ENCODE measurements at regions not wholly inside any gene's neighbourhood (a gene's known extent, or its start where the extent isn't known, plus 50 kb on each side); places are given as distances from the start of the nearest gene placed in this dataset.

DNA sequence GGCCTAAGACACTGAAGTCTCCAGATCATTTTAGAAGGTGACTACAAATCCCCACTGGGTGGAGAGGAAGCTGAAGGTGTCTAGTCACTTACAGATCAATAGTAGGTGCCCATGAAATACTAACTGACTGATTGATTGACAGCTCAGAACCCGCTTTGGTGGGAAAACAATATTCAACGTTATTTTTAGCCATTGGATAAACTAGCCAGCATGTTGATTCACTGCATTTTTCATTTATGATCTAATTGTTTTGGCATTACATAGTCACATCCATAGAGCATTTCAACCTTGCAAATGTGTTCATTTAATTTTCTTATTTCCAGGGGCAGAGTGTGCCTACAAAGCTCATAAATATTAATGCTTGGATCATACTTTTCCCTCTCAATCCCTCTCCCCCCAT lies 162.3 kb downstream of the MREG start:
- Histone ChIP-seq H3K4me1 (no peaks in the 10 kb centered on the region), H3K27ac (no peak overlapping the region), H3K9me3 (no peaks in the 10 kb centered on the region), H3K4me3 (no peak overlapping the region), H3K27me3 (no peaks in the 10 kb centered on the region), H3K36me3 (replicated peaks in 1 of 2; ENCODE audit: insufficient read depth in 1 of 2, low read depth in 2 of 2) (no peaks in the 10 kb centered on the region)
- ATAC-seq, result no peak
- intact Hi-C loops (cut with DNase I), result no loop called here
- 27 to 33% methylated on average over 2 of the region's 2 CpGs for WGBS, 2 donors
- no peak for DNase-seq
- TF ChIP-seq, protein P1, sequence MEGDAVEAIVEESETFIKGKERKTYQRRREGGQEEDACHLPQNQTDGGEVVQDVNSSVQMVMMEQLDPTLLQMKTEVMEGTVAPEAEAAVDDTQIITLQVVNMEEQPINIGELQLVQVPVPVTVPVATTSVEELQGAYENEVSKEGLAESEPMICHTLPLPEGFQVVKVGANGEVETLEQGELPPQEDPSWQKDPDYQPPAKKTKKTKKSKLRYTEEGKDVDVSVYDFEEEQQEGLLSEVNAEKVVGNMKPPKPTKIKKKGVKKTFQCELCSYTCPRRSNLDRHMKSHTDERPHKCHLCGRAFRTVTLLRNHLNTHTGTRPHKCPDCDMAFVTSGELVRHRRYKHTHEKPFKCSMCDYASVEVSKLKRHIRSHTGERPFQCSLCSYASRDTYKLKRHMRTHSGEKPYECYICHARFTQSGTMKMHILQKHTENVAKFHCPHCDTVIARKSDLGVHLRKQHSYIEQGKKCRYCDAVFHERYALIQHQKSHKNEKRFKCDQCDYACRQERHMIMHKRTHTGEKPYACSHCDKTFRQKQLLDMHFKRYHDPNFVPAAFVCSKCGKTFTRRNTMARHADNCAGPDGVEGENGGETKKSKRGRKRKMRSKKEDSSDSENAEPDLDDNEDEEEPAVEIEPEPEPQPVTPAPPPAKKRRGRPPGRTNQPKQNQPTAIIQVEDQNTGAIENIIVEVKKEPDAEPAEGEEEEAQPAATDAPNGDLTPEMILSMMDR (IDR thresholded peaks at IDR 0.05), result no peak
- no peak for TF ChIP-seq POLR2A (IDR thresholded peaks at IDR 0.05)

DNA sequence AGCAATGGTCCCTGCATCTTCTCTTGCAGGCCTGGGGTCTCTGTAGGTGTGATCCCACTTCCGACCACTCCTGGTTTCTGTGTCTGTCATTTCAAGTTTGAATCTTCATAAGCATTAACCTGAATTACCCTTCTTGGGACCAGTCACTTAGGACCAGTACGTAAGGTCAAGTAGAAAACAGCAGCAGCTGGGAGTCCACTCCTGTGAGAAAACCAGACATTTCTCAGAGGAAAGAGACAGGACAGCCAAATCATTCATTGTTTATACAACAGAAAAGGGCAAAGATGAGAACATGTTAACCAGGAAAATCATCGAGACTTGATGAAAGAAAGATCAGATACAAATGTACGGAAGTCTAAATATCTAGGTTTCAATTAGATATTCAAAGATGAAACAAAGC lies 163.0 kb downstream of the MREG start:
- intact Hi-C loops (cut with DNase I), result no loop called here
- WGBS, 2 donors, result 80 to 89% methylated on average over 4 of the region's 4 CpGs
- ATAC-seq (no peak), DNase-seq (no peak)
- H3K27ac ChIP-seq, result no peak overlapping the region
- H3K4me3 ChIP-seq, result no peak overlapping the region
- H3K27me3 ChIP-seq, result no peaks in the 10 kb centered on the region
- H3K9me3 ChIP-seq, result no peaks in the 10 kb centered on the region
- TF ChIP-seq POLR2A (IDR thresholded peaks at IDR 0.05), result no peak
- no peaks in the 10 kb centered on the region for H3K36me3 ChIP-seq (replicated peaks in 1 of 2; ENCODE audit: insufficient read depth in 1 of 2, low read depth in 2 of 2)
- no peaks in the 10 kb centered on the region for H3K4me1 ChIP-seq

DNA sequence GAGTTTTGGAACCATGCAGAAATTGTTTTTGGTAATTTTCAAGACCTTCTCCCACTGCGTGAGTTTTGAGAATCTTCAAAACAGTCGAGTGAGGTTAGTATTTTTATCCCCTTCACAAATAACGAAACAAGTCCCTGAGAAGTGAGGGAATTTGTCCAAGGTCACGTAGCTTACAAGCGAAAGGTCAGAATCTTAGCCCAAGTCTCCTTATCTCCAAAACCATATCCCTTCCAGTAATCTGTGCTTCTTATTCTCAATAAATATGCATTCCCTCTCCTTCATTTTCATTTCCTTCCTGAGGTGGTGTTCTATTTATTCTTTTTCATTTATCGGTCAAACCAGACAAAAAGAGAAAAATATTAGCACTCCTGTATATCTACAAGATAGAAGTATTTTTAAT lies 163.6 kb downstream of the MREG start:
- intact Hi-C loops (cut with DNase I), result no loop called here
- WGBS, 2 donors, result 67 to 77% methylated on average over 6 of the region's 6 CpGs
- Histone ChIP-seq H3K4me3 (no peak overlapping the region), H3K36me3 (replicated peaks in 1 of 2; ENCODE audit: insufficient read depth in 1 of 2, low read depth in 2 of 2) (no peaks in the 10 kb centered on the region), H3K4me1 (no peaks in the 10 kb centered on the region), H3K27me3 (no peaks in the 10 kb centered on the region), H3K27ac (no peak overlapping the region), H3K9me3 (no peaks in the 10 kb centered on the region)
- no peak for ATAC-seq
- TF ChIP-seq, protein P1 (IDR thresholded peaks at IDR 0.05), result no peak
- no peak for TF ChIP-seq POLR2A (IDR thresholded peaks at IDR 0.05)
- DNase-seq, result no peak

DNA sequence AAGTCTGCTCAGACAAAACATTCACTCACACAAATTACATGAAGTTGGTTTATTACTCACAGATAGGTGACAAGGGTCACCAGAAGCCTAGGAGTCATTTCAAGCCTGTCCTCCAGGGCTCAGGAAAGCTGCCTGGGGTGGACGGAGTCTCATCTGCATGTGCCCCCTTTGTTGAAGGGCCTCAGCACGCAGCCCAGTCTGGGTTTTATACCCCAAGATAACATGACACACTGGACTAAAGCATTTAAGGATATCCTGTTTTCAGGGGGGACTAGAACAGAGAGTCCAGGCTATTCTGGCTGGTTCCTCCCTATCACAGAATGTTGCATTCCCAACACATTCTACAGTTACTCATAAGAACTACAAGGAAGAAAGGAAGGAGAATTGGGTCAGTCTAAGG lies 164.7 kb downstream of the MREG start:
- Histone ChIP-seq H3K36me3 (replicated peaks in 1 of 2; ENCODE audit: insufficient read depth in 1 of 2, low read depth in 2 of 2) (no peaks in the 10 kb centered on the region), H3K27ac (no peak overlapping the region), H3K4me3 (no peak overlapping the region), H3K9me3 (no peaks in the 10 kb centered on the region), H3K4me1 (no peaks in the 10 kb centered on the region), H3K27me3 (no peaks in the 10 kb centered on the region)
- ATAC-seq (no peak), DNase-seq (no peak)
- intact Hi-C loops (cut with DNase I), result no loop called here
- WGBS, 2 donors, result 88 to 90% methylated on average over 2 of the region's 2 CpGs
- TF ChIP-seq, protein P1 (IDR thresholded peaks at IDR 0.05), result no peak
- TF ChIP-seq POLR2A (IDR thresholded peaks at IDR 0.05), result no peak

DNA sequence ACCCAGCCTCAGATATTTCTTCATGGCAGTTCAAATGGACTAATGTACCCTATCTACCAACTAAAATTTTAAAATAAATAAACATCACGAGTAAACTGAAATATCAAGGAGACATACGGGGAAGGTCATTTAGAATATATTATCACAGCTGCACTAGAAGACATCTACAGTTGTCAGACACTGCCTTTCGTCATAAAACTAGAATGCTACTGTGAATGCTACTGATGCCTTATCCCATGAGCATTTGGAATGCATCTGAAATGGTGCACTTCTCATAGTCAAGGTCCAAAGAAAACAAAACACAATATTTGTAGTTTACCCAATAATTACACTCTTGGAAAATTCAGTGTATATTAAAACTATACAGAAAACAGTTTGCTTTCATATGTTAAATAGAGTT lies 165.2 kb downstream of the MREG start:
- Histone ChIP-seq H3K9me3 (no peaks in the 10 kb centered on the region), H3K4me3 (no peak overlapping the region), H3K27ac (no peak overlapping the region), H3K27me3 (no peaks in the 10 kb centered on the region), H3K36me3 (replicated peaks in 1 of 2; ENCODE audit: insufficient read depth in 1 of 2, low read depth in 2 of 2) (no peaks in the 10 kb centered on the region), H3K4me1 (no peaks in the 10 kb centered on the region)
- ATAC-seq (no peak), DNase-seq (no peak)
- WGBS, 2 donors, result 67 to 68% methylated on average over 3 of the region's 3 CpGs
- TF ChIP-seq, protein P1 (IDR thresholded peaks at IDR 0.05), result no peak
- no peak for TF ChIP-seq POLR2A (IDR thresholded peaks at IDR 0.05)
- intact Hi-C loops (cut with DNase I), result no loop called here

All from body of pancreas (tissue), 4 donors.